8988T (cell line): ENCODE measurements at regions not wholly inside any gene's neighbourhood (a gene's known extent, or its start where the extent isn't known, plus 50 kb on each side); places are given as distances from the start of the nearest gene placed in this dataset.

Experiments used
- DNase-seq: peaks from one replicate; pipeline ENCODE4 v3.0.0; 2011

GRCh38 chr4:1541449-1542225 lies 135.4 kb upstream of the NKX1-1 start:
- DNase-seq, result no peak

GRCh38 chr4:1540601-1541375 lies 134.5 kb upstream of the NKX1-1 start:
- DNase-seq, result no peak

GRCh38 chr4:1539859-1540600 lies 133.8 kb upstream of the NKX1-1 start:
- DNase-seq, result no peak

- no peak for DNase-seq
Measured at GRCh38 chr4:1538941-1539772, 132.9 kb upstream of the NKX1-1 start.

- no peak for DNase-seq
Measured at GRCh38 chr4:1538096-1538410, 131.8 kb upstream of the NKX1-1 start.

GRCh38 chr4:1537410-1538095 lies 131.3 kb upstream of the NKX1-1 start:
- no peak for DNase-seq

- no peak for DNase-seq
Measured at GRCh38 chr4:1536579-1537409, 130.6 kb upstream of the NKX1-1 start.

GRCh38 chr4:1535926-1536578 lies 129.8 kb upstream of the NKX1-1 start:
- no peak for DNase-seq

GRCh38 chr4:1534876-1535526 lies 128.8 kb upstream of the NKX1-1 start:
- DNase-seq, result no peak

- no peak for DNase-seq
Measured at GRCh38 chr4:1534095-1534872, 128.0 kb upstream of the NKX1-1 start.

GRCh38 chr4:1533501-1534064 lies 127.3 kb upstream of the NKX1-1 start:
- no peak for DNase-seq

GRCh38 chr4:1532549-1533395 lies 126.5 kb upstream of the NKX1-1 start:
- DNase-seq, result no peak

- DNase-seq, result no peak
Measured at GRCh38 chr4:1531683-1532548, 125.7 kb upstream of the NKX1-1 start.

- DNase-seq, result no peak
Measured at GRCh38 chr4:1530356-1530755, 124.1 kb upstream of the NKX1-1 start.

GRCh38 chr4:1524761-1525160 lies 118.5 kb upstream of the NKX1-1 start:
- no peak for DNase-seq

- DNase-seq, result no peak
Measured at GRCh38 chr4:1523907-1524636, 117.8 kb upstream of the NKX1-1 start.
